GOT3 (cell line): ENCODE measurements at regions not wholly inside any gene's neighbourhood (a gene's known extent, or its start where the extent isn't known, plus 50 kb on each side); places are given as distances from the start of the nearest gene placed in this dataset.

ENCODE experiments used
- DNase-seq: peaks from one replicate; lab custom pipeline; 2025; ENCODE audit warnings: mixed read lengths; lab: John Stamatoyannopoulos, UW

DNA sequence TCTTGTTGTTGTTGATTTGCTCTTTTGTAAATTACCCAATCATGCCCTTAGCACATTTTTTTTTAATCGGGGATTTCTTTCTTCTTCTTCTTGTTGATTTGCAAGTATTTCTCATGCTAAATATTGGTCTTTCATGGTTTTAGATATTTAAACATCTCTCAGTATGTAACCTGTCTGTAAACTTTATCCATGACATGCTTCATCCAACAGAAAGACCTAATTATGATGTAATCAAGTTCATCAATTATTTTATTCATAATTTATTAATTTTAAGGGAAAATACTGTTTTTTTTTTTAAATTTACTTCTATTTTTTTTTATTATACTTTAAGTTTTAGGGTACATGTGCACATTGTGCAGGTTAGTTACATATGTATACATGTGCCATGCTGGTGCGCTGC, 69.8 kb downstream of the TNFSF18 start:
- no peak for DNase-seq
